ENCODE measurements at regions not wholly inside any gene's neighbourhood (a gene's known extent, or its start where the extent isn't known, plus 50 kb on each side); places are given as distances from the start of the nearest gene placed in this dataset.
A peak's percentile ranks its signal among the peaks of the same experiment; 100 is the strongest.
"Not testable (repeated sequence)": the region's sequence is repeated elsewhere in the genome, so short reads cannot be mapped to it uniquely, and the experiment has no call there.

GRCh38 chr6:56904068-56904467, 50.8 kb upstream of the BEND6 start:
- no peak for DNase-seq (ENCODE audit: low spot score)

- peak; percentile 58 for DNase-seq (ENCODE audit: low spot score)
These were observed 52.1 kb upstream of the BEND6 start for GRCh38 chr6:56902641-56903464.

GRCh38 chr6:56900784-56901183, 54.1 kb upstream of the BEND6 start:
- no peak for DNase-seq (ENCODE audit: low spot score)

GRCh38 chr6:56899753-56900152, 55.2 kb upstream of the BEND6 start:
- no peak for DNase-seq (ENCODE audit: low spot score)

GRCh38 chr6:56899311-56899710, 55.6 kb upstream of the BEND6 start:
- peak; percentile 27 for DNase-seq (ENCODE audit: low spot score)

- DNase-seq (ENCODE audit: low spot score), result no peak
These were observed 56.9 kb upstream of the BEND6 start for GRCh38 chr6:56897789-56898529.

- peak; percentile 19 for DNase-seq (ENCODE audit: low spot score)
These were observed 63.2 kb upstream of the BEND6 start for GRCh38 chr6:56891754-56892153.

GRCh38 chr6:56890683-56891429, 64.1 kb upstream of the BEND6 start:
- peak; percentile 78 for DNase-seq (ENCODE audit: low spot score)

GRCh38 chr6:56890066-56890465, 64.8 kb upstream of the BEND6 start:
- no peak for DNase-seq (ENCODE audit: low spot score)

GRCh38 chr6:56889492-56889891, 65.4 kb upstream of the BEND6 start:
- DNase-seq (ENCODE audit: low spot score), result no peak

- DNase-seq (ENCODE audit: low spot score), result no peak
These were observed 66.2 kb upstream of the BEND6 start for GRCh38 chr6:56888687-56889086.

GRCh38 chr6:56887086-56887485, 67.8 kb upstream of the BEND6 start:
- DNase-seq (ENCODE audit: low spot score), result no peak

- DNase-seq (ENCODE audit: low spot score), result no peak
These were observed 77.0 kb upstream of the BEND6 start for GRCh38 chr6:56877922-56878321.

GRCh38 chr6:56875961-56876360, 78.9 kb upstream of the BEND6 start:
- no peak for DNase-seq (ENCODE audit: low spot score)

GRCh38 chr6:56875523-56875922, 79.4 kb upstream of the BEND6 start:
- no peak for DNase-seq (ENCODE audit: low spot score)

- DNase-seq (ENCODE audit: low spot score), result no peak
These were observed 80.6 kb upstream of the BEND6 start for GRCh38 chr6:56874328-56874727.

GRCh38 chr6:56870053-56870452, 84.9 kb upstream of the BEND6 start:
- DNase-seq (ENCODE audit: low spot score), result not testable (repeated sequence)

GRCh38 chr6:56869346-56869745, 85.6 kb upstream of the BEND6 start:
- no peak for DNase-seq (ENCODE audit: low spot score)

GRCh38 chr6:56868687-56869086, 86.2 kb upstream of the BEND6 start:
- DNase-seq (ENCODE audit: low spot score), result peak; percentile 42

GRCh38 chr6:56866917-56867522, 87.9 kb upstream of the BEND6 start:
- no peak for DNase-seq (ENCODE audit: low spot score)

- no peak for DNase-seq (ENCODE audit: low spot score)
These were observed 89.6 kb upstream of the BEND6 start for GRCh38 chr6:56865081-56865875.

All from hepatic stellate cell (primary cell).